ENCODE measurements at regions not wholly inside any gene's neighbourhood (a gene's known extent, or its start where the extent isn't known, plus 50 kb on each side); places are given as distances from the start of the nearest gene placed in this dataset.

- TF ChIP-seq, protein P1, sequence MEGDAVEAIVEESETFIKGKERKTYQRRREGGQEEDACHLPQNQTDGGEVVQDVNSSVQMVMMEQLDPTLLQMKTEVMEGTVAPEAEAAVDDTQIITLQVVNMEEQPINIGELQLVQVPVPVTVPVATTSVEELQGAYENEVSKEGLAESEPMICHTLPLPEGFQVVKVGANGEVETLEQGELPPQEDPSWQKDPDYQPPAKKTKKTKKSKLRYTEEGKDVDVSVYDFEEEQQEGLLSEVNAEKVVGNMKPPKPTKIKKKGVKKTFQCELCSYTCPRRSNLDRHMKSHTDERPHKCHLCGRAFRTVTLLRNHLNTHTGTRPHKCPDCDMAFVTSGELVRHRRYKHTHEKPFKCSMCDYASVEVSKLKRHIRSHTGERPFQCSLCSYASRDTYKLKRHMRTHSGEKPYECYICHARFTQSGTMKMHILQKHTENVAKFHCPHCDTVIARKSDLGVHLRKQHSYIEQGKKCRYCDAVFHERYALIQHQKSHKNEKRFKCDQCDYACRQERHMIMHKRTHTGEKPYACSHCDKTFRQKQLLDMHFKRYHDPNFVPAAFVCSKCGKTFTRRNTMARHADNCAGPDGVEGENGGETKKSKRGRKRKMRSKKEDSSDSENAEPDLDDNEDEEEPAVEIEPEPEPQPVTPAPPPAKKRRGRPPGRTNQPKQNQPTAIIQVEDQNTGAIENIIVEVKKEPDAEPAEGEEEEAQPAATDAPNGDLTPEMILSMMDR (IDR thresholded peaks at IDR 0.05; ENCODE audit: control extremely low read depth, extremely low read depth): no peak
- no peaks in the 10 kb centered on the region for H3K4me1 ChIP-seq (ENCODE audit: control insufficient read depth in 5 of 5, insufficient read depth in 5 of 5, low read length in 5 of 5)
- no peak overlapping the region for H3K9ac ChIP-seq (ENCODE audit: insufficient read depth in 1 of 2, low read length in 2 of 2)
- no peak for DNase-seq
- H3K27ac ChIP-seq (ENCODE audit: low read depth in 1 of 2, low read length in 1 of 2): no peak overlapping the region
- no peaks in the 10 kb centered on the region for H3K27me3 ChIP-seq (ENCODE audit: control insufficient read depth in 3 of 3, insufficient read depth in 3 of 3, low read length in 2 of 3)
- H3K36me3 ChIP-seq (ENCODE audit: control insufficient read depth in 4 of 4, insufficient read depth in 4 of 4, low read length in 4 of 4): peaks cover 19 to 25% (median 22%) of the 10 kb centered on the region in 4 donors
- H3K4me3 ChIP-seq: no peak overlapping the region
- 94 to 97% methylated on average over 3 of the region's 3 CpGs for WGBS, 2 donors
- no peak for ATAC-seq (ENCODE audit: insufficient read depth, low FRiP score)
- no peaks in the 10 kb centered on the region for H3K9me3 ChIP-seq (ENCODE audit: control insufficient read depth in 4 of 4, insufficient read depth in 3 of 4, low read length in 3 of 4)
Measured at GRCh38 chr3:197606468-197606867, 50.7 kb upstream of the BDH1 start.

All from lung (tissue), 11 donors.